ENCODE measurements at regions not wholly inside any gene's neighbourhood (a gene's known extent, or its start where the extent isn't known, plus 50 kb on each side); places are given as distances from the start of the nearest gene placed in this dataset.

DNA sequence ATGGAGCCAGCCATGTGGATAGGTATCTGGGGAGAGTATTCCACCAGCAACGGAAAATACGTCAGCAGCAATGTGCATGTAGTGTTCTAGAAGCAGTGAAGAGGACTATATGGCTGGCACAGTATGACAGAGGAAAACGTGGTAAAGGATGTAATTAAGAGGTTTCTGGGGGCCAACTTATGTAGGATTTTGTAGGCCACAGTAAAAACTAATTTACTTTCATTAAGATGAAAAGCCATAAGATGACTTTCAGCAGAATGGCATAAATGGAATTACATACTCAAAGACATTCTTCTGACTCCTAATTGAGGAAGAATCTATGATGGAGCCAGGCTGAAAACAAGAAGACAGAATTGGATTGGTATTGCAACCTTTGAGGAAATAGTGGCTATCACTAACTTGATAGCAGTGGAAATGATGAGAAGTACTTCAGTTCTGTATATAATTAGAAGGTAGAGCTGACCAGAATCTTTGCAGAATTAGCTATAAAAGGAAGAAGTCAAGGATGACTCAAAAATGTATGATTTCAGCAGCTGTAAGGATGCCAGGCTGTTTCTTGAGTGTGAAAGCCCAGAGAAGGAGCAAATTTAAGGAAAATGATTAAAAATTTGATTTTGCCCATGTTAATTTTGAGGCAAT lies 156.7 kb downstream of the MBL2 start:
- no peak for DNase-seq

DNA sequence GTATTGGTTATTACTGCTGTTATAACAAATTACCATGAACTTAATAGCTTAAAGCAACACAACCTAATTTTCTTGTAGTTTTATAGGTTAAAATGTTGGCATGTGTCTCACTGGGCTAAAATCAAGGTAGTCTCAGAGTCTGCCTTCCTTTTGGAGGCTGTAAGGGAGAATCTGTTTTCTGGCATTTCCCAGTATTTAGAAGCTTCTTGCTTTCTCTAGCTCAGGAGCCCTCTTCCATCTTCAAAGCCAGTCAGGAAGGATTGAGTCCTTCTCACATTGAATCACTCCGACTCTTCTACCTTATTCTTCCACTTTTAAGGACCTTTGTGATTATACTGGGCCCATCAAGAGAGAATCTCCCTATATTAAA lies 156.2 kb downstream of the MBL2 start:
- no peak for DNase-seq

DNA sequence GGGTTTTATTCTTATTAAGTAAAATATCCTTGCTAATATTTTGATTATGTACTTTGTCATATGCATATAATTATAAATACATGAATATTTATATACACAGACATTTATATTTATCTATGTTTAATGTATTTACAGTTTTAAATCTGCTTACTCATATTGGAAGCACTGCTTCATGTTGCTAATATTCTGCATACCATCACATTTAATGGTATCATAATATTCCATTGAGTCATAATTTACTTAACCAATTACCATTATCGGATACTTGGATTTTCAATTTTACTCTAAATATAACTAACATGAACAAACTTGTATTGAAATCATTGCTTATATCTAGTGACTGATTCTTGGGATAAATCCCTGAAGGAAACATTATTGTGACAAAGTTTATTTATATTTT lies 155.2 kb downstream of the MBL2 start:
- DNase-seq, result no peak

DNA sequence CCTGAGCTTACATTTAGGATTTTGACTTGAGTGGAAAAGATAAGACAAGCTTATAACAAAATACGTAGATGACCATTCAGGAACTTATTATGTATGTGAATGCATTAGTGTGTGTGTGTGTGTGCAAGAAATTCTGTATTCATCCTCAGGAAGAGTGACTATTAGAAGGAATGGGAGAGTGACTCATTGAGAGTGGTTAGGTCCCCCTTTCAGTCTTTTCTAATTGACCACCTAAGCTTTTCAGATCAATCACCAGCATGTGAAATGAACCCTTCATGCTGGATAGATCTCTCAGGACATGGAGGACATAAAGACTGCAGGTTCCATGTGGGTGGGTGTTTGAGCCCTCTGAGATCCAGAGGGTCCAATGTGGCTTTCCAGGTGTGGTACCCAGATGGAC lies 153.5 kb downstream of the MBL2 start:
- no peak for DNase-seq

DNA sequence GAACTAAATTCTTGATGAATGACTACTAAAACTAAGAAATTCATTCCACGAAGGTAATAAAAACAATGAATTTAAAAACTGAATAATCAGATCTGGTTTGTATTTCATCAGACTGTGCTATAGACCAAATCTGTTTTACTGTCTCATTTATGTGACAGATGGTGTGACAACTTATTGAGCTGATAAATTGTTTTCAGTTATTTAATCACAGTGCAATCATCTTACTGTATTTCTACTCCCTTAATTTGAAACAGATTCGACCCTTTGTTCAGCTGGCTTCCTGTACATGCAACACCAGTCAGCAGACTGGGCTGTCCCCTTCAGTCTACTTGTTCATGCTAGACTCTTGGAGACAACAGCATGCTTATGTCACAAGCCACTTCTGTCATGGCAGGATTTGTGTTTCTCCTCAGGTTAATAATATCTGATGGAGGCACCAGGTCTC lies 150.9 kb downstream of the MBL2 start:
- no peak for DNase-seq

DNA sequence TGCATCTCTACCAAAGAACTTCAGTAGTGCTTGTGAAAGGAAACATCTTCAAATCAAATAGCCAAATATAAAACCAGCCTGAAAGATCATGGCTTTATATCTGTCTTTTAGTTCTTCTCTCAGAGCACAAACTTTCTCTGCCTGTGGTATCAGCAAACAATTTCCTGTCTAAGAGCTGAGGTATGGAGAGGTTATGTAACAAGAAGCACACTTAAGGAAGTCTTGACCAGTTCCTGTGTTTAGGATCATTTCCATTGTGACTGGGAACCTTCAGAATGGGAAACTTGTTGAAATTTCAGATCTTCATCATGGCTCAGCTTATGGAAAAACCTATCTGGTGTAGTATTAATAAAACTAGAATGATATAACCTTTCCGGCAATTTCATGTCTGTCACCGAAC lies 148.8 kb downstream of the MBL2 start:
- DNase-seq, result no peak

DNA sequence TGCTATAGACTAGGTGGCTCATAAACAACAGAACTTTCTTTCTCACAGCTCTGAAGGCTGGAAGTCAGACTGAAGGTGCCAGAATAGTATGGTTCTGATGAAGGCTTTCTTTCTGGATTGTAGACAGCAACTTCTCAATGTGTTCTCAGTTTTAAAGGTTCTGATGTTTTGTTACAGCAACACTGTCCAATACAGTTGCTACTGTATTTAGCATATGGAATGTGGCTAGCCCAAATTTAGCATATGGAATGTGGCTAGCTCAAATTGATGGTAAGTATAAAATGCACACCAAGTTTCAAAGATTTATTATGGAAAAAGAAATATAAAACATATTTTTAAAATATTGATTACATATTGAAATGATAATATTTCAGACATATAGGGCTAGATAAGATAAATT lies 145.3 kb downstream of the MBL2 start:
- no peak for DNase-seq

DNA sequence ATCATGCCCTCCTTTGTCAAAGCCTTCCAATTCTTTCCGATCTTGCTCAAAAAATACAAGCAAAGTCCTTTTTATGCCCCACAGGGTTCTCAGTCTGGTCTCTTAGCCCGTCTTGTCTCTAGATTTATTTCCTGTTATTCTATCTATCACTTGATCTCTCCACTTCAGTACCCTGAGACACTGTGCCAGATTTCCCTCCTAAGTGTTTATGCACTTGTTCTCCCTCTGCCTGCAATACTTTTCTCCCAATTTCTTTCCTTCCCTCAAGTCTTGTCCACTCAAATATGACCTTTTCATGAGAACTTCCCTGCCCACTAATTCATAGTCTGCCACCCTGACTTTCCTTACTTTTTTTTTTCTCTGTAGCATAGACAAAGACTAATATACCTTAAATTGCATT lies 141.4 kb downstream of the MBL2 start:
- DNase-seq, result no peak

DNA sequence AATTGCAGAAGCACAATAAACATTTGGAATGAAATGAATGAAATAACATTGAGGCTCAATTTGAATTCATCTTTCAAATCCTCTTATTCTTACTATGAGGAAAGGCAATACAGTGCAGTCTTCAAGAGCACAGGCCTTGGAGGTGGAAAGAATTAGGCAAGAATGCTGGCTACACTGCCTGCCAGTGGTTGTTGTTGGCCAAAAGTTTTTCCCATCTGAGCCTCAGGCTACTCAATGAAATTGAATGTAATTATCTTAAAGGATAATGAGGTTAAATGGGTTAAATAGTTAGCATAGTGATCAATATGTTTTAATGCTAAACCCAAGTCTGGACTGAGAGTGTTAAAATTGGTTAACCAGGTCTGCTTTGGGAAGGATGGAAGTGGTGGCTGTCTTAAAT lies 140.9 kb downstream of the MBL2 start:
- DNase-seq, result no peak

DNA sequence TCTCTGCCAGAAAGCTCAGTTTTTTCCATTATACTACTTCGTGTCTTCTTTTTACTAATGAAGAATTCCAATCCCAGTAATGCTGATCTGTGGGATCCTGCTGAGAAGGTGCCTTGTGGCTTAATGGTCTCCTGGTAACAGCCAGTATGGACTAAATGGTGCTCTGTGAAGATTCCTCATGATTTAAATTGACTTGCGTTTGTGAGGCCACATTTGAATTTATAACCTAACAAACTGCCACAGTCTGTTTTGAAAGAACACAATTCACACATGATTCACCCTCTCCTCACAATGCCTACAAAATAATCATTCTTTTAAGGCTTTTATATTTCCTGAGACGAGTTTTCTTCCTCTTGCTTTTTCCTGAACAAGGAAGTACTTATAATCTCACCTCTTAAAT lies 140.0 kb downstream of the MBL2 start:
- DNase-seq, result no peak

DNA sequence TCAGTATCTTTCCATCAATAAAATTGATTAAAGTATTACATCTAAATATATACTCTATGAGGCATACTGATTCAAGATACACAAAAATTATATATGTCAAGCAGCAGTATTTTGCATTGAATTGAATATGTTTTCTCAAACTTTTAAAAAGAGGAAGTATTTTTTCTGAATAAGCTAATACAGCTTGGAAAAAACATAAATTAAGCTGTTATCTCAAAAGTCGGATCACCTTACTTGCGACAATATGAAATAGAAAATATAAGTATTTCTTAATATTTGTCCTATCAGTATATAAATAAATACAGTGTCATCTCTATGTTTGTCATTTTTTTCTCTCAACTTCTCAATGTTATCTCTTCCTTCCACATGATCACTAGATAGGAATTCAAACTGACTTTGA lies 139.3 kb downstream of the MBL2 start:
- DNase-seq, result no peak

DNA sequence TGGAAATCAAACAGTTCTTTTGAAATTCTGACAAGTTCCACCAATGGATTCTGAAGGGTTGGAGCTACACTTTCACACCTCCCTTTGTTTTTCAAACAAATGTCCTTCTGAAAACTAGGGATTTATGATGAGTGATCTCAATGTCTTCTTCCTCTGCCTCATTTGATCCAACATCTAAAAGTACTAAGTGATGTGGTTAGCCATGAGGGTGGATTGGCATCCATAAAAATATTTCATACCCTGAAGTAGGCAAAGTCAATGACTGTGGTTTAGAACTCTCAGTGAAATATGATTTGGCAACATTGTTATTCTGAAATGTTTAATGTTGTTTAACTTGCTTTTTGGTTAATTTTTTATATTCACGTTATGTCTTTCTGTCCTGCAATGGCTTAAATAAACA lies 136.9 kb downstream of the MBL2 start:
- no peak for DNase-seq

DNA sequence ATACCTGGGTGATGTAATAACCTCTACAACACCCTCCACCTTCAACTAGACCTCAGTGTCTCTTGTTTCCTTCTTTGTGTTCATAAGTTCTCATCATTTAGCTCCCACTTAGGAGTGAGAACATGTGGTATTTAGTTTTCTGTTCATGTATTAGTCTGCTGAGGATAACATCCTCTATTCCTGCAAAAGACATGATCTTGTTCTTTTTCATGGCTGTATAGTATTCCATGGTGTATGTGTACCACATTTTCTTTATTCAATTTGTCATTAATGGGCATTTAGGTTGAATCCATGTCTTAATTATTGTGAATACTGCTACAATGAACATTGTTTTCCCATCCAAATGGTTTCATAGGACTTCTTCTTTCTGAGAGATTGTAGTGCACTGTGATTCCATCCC lies 135.7 kb downstream of the MBL2 start:
- no peak for DNase-seq

DNA sequence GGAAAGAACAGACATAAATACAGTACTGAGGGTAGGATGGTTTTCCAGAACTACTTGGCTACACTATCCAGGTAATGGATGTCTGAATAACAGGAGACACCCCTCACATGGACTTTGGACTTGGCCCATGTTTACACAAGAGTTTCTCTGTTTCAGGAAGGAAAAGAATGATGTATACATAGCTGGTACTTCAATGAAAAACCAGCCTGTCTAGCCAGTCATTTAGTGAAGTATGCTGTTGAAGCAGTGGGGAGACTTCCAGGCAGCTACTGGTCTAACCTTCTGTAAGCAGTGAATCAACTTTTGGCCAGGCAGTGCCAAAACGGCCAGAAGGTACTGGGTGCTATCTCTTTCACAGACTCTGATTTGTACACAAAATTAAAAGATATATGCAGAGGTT lies 135.0 kb downstream of the MBL2 start:
- no peak for DNase-seq

DNA sequence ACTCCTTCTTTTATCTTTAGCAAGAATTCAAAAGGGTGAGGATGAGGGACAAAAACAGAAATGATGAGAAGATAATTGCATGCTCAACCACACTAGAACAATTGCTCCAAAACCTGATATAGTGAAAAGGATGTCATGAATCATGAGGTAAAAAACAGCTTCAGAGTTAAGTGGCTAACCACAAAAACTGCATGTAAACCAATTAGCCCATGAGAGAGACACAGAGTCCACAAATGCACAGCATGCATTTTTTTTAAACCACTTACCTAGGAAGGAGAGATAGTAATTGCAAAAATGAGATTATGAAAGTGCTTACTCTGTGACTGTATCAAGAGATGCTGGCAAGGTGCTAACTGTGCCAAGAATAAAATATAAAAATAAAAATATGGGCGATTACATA lies 132.9 kb downstream of the MBL2 start:
- no peak for DNase-seq

DNA sequence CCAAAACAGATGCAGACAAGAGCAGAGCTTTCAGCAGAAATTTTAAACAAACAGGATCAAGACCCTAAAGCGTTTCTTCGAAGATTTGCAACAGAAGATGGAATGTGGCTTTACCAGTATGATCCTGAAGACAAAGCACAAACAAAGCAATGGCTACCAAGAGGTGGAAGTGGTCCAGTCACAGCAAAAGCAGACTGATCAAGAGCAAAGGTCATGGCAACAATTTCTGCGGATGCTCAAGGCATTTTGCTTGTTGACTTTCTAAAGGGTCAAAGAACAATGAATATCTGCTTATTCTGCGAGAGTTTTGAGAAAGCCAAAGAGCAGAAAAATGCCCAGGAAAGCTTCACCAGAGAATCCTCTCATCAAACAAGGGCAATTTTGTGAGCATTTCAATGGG lies 130.4 kb downstream of the MBL2 start:
- no peak for DNase-seq

DNA sequence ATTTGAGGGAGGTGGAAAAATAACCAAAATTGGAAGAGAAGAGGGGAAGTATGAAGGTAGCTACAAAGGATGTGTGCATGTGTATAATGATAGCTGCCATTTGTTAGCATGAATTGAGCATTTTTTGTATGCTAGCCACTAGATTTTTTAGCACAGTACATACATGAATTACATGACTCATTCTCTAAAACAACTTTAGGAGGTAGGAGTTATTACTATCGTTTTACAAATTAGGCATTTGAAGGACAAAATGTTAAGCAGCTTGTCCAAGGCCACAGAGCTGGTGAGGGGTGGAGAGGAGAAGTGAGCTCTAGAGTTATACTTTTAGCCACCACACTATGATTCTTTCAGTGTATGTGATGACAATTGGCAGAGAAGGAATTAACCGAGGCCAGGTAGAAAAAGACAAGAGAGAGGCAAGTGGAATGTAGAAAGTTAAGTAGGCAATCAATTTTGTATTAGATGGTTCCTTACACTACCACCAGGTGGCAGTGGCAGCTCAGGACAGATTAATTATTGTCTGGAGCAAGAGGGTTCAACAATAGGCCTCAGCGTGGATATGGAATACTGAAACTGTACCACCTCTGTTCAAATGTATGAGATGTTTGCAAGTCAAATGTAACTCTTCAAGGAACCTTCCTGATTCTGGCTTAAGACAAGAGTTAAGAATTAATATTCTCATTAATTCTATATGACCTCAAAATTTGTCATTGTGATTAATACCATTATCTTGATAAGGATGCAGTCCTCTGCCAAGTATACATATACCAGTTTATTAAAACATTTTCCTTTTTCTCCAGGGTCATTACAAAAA lies 128.0 kb downstream of the MBL2 start:
- peak; percentile 0 for DNase-seq

DNA sequence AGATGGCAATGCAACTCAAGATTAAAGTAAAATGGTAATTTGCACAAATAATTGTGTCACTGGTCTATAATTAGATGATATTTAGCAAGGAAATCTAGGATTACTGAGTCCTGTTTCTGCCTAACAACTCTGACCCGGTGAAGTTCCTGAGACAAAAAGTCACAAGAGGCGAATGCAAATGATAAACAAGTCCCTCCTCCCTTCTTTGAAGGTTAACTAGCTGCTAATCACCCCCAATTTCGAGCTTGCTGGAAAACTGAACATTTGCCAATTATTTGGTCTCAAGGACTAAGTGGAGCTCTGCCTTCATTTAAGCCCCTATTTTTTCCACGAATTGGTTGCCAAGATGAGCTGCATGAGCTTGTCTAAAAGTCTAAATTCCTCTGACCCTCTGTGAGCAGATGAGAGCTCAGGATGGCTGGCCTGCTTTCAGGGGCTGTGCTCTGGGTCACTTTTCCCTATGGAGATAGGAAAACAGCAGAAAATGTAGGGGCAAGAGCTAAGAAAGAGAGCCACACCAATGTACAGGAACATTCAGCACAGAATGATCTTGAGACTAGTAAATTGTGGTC lies 127.3 kb downstream of the MBL2 start:
- no peak for DNase-seq

DNA sequence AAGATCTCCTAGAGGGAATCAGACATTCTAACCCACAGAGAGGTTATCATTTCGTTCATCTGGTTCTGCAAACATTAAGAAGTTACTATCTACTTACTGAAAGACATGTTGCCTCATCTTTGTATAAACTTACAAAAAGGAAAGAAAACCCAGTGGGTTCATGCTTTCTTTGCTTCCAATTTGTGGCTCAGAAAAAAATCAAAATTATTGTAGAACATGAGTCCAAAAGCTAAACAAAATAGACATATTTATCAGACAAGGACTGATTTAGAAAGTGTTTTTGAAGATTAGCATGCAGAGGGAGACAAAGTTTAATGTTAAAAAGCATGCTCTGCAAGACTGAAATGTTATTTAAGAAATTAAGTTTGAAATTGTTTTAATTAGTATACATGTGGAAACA lies 123.1 kb downstream of the MBL2 start:
- no peak for DNase-seq

DNA sequence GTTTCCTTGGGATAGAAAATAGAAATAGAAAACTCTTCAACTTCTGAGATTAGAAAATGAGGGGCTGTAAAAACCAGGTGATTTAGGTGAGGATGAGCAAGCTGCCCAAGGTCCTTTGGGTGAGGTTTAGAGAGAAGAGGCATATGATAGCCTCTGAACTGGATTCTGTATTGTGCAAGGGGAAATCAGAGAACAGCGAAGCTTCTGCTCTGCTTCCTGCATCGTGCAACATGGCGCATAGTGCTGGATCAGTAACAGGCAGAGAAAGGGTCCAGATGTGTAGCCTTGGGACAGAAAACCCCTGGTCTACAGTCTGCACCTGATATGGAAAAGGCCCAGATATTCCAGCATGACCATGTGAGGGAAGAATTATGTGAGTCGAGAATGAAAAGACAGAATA lies 121.7 kb downstream of the MBL2 start:
- no peak for DNase-seq

DNA sequence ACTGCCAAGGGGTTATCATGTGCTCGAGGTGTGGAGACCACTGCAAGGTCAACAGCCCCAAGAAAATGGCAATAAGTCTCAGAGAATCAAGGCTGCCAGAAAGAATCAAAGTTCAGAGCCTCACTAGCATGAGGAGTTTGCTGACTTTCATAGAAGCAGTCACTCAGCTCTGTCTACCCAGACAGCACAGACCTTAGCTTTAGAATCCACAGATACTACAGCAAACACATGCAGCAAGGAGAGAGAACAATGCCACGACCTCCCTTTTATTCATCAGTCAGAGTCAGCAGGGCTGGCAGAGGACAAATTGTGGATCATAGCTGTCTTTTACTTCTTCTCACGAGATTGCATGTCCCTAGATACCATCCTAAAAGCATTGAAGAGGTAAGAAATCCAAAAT lies 121.3 kb downstream of the MBL2 start:
- no peak for DNase-seq

DNA sequence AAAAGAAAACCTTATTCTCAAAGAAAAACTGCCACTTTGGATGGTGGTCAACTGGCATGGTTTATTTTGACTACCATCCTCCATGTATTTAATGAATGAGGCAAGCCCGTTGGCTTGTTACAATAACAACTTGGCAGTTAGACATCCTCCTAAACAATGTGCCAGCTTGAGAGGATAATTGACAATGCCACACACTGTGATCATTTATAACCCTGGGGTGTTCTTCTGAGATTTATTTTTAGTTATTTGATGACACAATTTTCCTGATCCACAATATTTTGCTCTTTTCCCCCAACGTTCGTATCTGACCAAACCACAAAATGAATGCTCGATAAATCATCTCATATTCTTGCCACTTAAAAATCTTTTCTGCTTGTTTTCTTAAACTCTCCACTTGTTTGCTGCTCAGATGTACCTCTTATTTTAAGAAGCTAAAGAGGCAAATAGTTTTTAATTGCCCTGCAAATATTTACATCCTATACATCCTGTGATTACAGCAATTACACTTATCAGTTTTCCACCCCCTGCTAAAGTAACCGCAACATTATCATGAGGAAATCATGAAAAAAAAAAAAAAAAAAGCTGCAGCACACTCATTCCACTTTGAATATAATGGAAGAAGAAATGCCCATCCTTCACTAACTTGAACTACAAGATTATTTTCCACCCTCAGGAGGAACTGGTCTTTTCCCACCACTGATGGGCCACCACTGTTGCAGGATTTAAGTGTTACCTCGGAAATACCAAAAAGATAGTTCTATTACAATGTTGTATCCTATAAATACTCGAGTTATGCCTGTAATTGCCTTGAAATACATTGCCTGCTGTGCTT lies 119.9 kb downstream of the MBL2 start:
- DNase-seq, result peak; percentile 43

DNA sequence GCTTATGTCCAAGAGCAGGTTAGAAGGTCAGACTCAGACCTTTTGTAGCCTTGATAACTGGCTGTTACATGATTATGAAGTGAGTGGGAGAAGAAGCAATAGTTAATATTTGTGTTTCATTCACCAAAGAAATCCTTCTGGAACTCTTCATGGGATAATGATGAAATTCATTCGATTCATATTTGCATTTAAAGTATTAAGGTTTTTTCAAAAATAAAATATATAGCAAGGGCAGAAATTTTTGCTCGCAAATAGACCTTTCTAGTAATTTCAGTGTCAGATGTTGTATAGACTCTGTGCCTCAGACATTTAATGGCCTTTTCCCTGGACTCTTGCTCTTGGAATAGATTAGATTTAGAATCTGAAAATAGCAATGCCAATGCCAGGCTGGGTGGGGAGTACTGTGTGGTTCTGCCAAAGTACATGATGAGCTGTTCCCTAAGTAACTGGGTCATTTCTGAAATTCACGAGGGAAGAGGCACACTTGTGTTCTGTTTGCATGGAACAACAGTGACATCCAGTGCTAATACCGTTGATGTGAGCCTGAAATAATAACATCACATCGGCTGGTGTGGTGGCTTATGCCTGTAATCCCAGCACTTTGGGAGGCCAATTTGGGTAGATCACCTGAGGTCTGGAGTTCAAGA lies 119.2 kb downstream of the MBL2 start:
- DNase-seq, result no peak
